Keratinocyte (primary cell): ENCODE measurements at regions not wholly inside any gene's neighbourhood (a gene's known extent, or its start where the extent isn't known, plus 50 kb on each side); places are given as distances from the start of the nearest gene placed in this dataset.

Experiments
- DNase-seq: peaks from one replicate; pipeline ENCODE4 v3.0.0-alpha.2; 2011; ENCODE audit warnings: low read depth, missing footprints, low spot score
- FAIRE-seq: peaks from 2 replicates; lab custom pipeline; 2011; peaks lifted over from hg19 to GRCh38; lab: Jason Lieb, UNC
- H2AFZ ChIP-seq: 2 replicates; pipeline ENCODE4 v1.6.0; 2012; ENCODE audit warnings: low read length, control low read depth, inconsistent platforms; ENCODE audit not compliant: control insufficient read depth
- H3K27ac ChIP-seq: 2 replicates; pipeline ENCODE4 v1.5.1; 2011; ENCODE audit warnings: low read length; ENCODE audit not compliant: control insufficient read depth, insufficient read depth
- H3K27me3 ChIP-seq: 3 replicates; pipeline ENCODE4 v1.6.0; 2011; ENCODE audit warnings: low read length; ENCODE audit not compliant: control insufficient read depth, insufficient read depth; ENCODE audit errors: extremely low read depth
- H3K36me3 ChIP-seq, 2 experiments: 2 replicates in 1 of 2; 3 replicates in 1 of 2; pipeline ENCODE4 v1.5.1; 2011; ENCODE audit warnings: low read length in 2 of 2, mild to moderate bottlenecking in 1 of 2; ENCODE audit not compliant: control insufficient read depth in 2 of 2, insufficient read depth in 2 of 2; ENCODE audit errors: extremely low read depth in 1 of 2
- H3K4me1 ChIP-seq: 3 replicates; pipeline ENCODE4 v1.5.1; 2011; ENCODE audit warnings: low read length; ENCODE audit not compliant: control insufficient read depth, insufficient read depth; ENCODE audit errors: extremely low read depth
- H3K4me2 ChIP-seq: 3 replicates; pipeline ENCODE4 v1.6.0; 2011; ENCODE audit warnings: low read depth, low read length; ENCODE audit not compliant: control insufficient read depth, insufficient read depth; ENCODE audit errors: extremely low read depth
- H3K4me3 ChIP-seq, 3 experiments: fragments of 200-600 bp in 1 of 3; sonication (generic) in 1 of 3; 2 replicates in 2 of 3; 3 replicates in 1 of 3; pipeline ENCODE4 v1.5.1; 2011 to 2016; ENCODE audit warnings: low read length in 3 of 3, mild to moderate bottlenecking in 3 of 3, control low read depth in 2 of 3, inconsistent platforms in 1 of 3, low read depth in 1 of 3, mixed read lengths in 1 of 3, mixed run types in 1 of 3, moderate library complexity in 1 of 3; ENCODE audit not compliant: control insufficient read depth in 2 of 3, insufficient read depth in 2 of 3; ENCODE audit errors: extremely low read depth in 1 of 3
- H3K79me2 ChIP-seq: 2 replicates; pipeline ENCODE4 v1.6.0; 2012; ENCODE audit warnings: low read length; ENCODE audit not compliant: control insufficient read depth, insufficient read depth
- H3K9ac ChIP-seq: 3 replicates; pipeline ENCODE4 v1.6.0; 2011; ENCODE audit warnings: low read length; ENCODE audit not compliant: control insufficient read depth, insufficient read depth; ENCODE audit errors: extremely low read depth
- H3K9me1 ChIP-seq: 3 replicates; pipeline ENCODE4 v1.6.0; 2011; ENCODE audit warnings: low read length; ENCODE audit not compliant: control insufficient read depth, insufficient read depth; ENCODE audit errors: extremely low read depth
- H3K9me3 ChIP-seq: 2 replicates; pipeline ENCODE4 v1.5.1; 2012; ENCODE audit warnings: low read depth, low read length; ENCODE audit not compliant: control insufficient read depth
- H4K20me1 ChIP-seq: 3 replicates; pipeline ENCODE4 v1.6.0; 2011; ENCODE audit warnings: low read length; ENCODE audit not compliant: control insufficient read depth, insufficient read depth; ENCODE audit errors: extremely low read depth
- EZH2 ChIP-seq: IDR thresholded peaks from one replicate; pipeline ENCODE4 v1.6.1; 2012; ENCODE audit warnings: inconsistent platforms, mild to moderate bottlenecking, low read length, moderate library complexity
- dilution Hi-C: fragments of 300-500 bp; cut with MboI; formaldehyde crosslinking; loops from one replicate; pipeline ENCODE4 v1.7.0; 2020; ENCODE audit warnings: low sequenced_read_pairs; ENCODE audit not compliant: extremely low pct_ligation_motif_present
- TF ChIP-seq, protein P1 (sequence below), 3 experiments: IDR thresholded peaks in 1 of 3; conservative IDR thresholded peaks in 1 of 3; optimal IDR thresholded peaks in 1 of 3; 2 replicates in 2 of 3; 3 replicates in 1 of 3; pipeline versions ENCODE3 to v1.5.1; 2011; ENCODE audit warnings: low read length in 3 of 3, mild to moderate bottlenecking in 3 of 3, moderate library complexity in 2 of 3, control low read depth in 1 of 3, inconsistent platforms in 1 of 3; ENCODE audit not compliant: insufficient read depth in 2 of 3; ENCODE audit errors: extremely low read depth in 1 of 3

DNA sequence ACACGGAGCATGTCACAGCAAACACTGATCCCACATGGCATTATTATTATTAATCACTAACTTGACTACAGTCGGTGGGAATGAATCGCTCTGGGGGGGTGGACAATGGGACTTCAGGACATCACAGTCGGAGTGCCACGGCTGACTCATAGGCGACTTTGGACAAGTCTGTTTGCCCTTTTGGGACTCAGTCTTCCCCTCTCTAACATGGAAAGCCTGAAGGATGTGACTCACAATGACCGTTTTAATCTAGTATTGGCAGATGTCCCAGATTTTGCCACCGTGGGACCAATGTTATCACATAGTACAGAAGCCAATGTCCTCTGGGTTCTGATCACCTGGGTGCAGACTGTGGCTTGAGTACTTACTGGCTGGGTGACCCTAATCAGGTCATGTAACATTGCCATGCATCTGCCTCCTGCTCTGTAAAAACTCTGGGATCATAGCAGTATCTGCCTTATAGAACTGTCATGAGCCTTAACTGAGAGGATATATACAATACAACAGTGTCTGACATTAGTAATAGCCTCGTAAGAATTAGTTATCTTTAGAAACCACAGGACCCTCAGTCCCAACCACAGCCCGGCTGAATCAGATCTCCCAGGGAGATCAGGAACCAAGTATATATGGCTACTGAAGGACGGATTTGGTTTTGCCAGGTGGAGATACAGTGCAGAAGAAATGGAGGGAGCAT is 362.6 kb downstream of the BCL11B start:
- peak overlapping the region; percentile 34 for H3K4me2 ChIP-seq
- FAIRE-seq = peak; percentile 91
- no peaks in the 10 kb centered on the region for H3K79me2 ChIP-seq
- no peak overlapping the region for H3K4me3 ChIP-seq
- TF ChIP-seq EZH2 = no peak
- TF ChIP-seq, protein P1, sequence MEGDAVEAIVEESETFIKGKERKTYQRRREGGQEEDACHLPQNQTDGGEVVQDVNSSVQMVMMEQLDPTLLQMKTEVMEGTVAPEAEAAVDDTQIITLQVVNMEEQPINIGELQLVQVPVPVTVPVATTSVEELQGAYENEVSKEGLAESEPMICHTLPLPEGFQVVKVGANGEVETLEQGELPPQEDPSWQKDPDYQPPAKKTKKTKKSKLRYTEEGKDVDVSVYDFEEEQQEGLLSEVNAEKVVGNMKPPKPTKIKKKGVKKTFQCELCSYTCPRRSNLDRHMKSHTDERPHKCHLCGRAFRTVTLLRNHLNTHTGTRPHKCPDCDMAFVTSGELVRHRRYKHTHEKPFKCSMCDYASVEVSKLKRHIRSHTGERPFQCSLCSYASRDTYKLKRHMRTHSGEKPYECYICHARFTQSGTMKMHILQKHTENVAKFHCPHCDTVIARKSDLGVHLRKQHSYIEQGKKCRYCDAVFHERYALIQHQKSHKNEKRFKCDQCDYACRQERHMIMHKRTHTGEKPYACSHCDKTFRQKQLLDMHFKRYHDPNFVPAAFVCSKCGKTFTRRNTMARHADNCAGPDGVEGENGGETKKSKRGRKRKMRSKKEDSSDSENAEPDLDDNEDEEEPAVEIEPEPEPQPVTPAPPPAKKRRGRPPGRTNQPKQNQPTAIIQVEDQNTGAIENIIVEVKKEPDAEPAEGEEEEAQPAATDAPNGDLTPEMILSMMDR (optimal IDR thresholded peaks at IDR 0.05 in 1 of 3, IDR thresholded peaks at IDR 0.05 in 1 of 3, conservative IDR thresholded peaks at IDR 0.05 in 1 of 3; ENCODE audit: extremely low read depth in 1 of 3, insufficient read depth in 2 of 3, low read length in 3 of 3) = no peak
- peaks cover 67% of the 10 kb centered on the region for H3K4me1 ChIP-seq
- no peaks in the 10 kb centered on the region for H3K36me3 ChIP-seq
- H3K27ac ChIP-seq = peak overlapping the region; percentile 34
- no peaks in the 10 kb centered on the region for H3K9me3 ChIP-seq
- H2AFZ ChIP-seq = no peak overlapping the region
- H3K9me1 ChIP-seq = no peaks in the 10 kb centered on the region
- H3K9ac ChIP-seq = no peak overlapping the region
- H4K20me1 ChIP-seq = no peaks in the 10 kb centered on the region
- peak; percentile 94 for DNase-seq
- H3K27me3 ChIP-seq = peaks cover 3% of the 10 kb centered on the region
- dilution Hi-C loops = no loop called here

DNA sequence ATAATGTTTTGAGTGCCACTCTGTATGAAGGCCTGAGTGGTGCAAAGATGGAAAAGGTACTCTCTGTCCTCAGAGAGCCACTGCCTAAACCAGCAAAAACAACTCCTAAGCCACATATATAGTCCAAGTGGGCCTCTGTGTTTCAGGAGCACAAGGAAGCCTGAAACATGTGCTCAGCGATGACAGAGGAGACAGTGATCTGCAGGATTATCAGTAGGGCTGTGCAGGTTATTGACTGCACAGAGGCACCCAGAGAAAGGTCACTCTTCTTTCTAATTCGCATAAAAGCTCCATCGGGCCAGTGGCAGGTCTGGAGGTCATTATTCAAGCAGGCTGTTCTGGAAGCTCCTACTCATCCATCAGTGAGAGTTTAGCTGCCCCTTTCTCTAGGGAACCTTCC is 361.9 kb downstream of the BCL11B start:
- dilution Hi-C loops = no loop called here
- Histone ChIP-seq H3K4me1 (peaks cover 61% of the 10 kb centered on the region), H3K79me2 (no peaks in the 10 kb centered on the region), H3K9ac (no peak overlapping the region), H3K9me1 (no peaks in the 10 kb centered on the region), H3K9me3 (no peaks in the 10 kb centered on the region), H3K27me3 (peaks cover 3% of the 10 kb centered on the region), H2AFZ (no peak overlapping the region), H3K36me3 (no peaks in the 10 kb centered on the region), H3K4me3 (no peak overlapping the region), H4K20me1 (no peaks in the 10 kb centered on the region), H3K4me2 (peak overlapping the region; percentile 34), H3K27ac (peak overlapping the region; percentile 34)
- DNase-seq = no peak
- FAIRE-seq = no peak
- TF ChIP-seq EZH2 = no peak
- TF ChIP-seq, protein P1 (optimal IDR thresholded peaks at IDR 0.05 in 1 of 3, IDR thresholded peaks at IDR 0.05 in 1 of 3, conservative IDR thresholded peaks at IDR 0.05 in 1 of 3; ENCODE audit: extremely low read depth in 1 of 3, insufficient read depth in 2 of 3, low read length in 3 of 3) = no peak
